PFSK-1 (cell line): ENCODE measurements at regions not wholly inside any gene's neighbourhood (a gene's known extent, or its start where the extent isn't known, plus 50 kb on each side); places are given as distances from the start of the nearest gene placed in this dataset.

Source experiments
- POLR2AphosphoS5 ChIP-seq: IDR thresholded peaks from 2 replicates; pipeline ENCODE4 v1.6.1; 2012; ENCODE audit warnings: low read depth, mild to moderate bottlenecking, control low read depth, low read length, moderate library complexity
- SIN3A ChIP-seq: IDR thresholded peaks from 2 replicates; pipeline ENCODE4 v1.6.1; 2012; ENCODE audit warnings: mild to moderate bottlenecking, low read length, moderate library complexity, borderline replicate concordance; ENCODE audit not compliant: insufficient read depth
- TAF1 ChIP-seq: IDR thresholded peaks from 2 replicates; pipeline ENCODE4 v1.6.1; 2012; ENCODE audit warnings: low read length, control low read depth, borderline replicate concordance; ENCODE audit not compliant: insufficient read depth
- TF ChIP-seq, protein P1 (sequence below), 2 experiments: IDR thresholded peaks; 2 replicates each; pipeline versions ENCODE4 v1.6.1 to v1.8.0; 2011 to 2012; ENCODE audit warnings: low read depth in 2 of 2, low read length in 2 of 2, control low read depth in 1 of 2, inconsistent platforms in 1 of 2, mild to moderate bottlenecking in 1 of 2, moderate library complexity in 1 of 2; ENCODE audit not compliant: insufficient read depth in 1 of 2

DNA sequence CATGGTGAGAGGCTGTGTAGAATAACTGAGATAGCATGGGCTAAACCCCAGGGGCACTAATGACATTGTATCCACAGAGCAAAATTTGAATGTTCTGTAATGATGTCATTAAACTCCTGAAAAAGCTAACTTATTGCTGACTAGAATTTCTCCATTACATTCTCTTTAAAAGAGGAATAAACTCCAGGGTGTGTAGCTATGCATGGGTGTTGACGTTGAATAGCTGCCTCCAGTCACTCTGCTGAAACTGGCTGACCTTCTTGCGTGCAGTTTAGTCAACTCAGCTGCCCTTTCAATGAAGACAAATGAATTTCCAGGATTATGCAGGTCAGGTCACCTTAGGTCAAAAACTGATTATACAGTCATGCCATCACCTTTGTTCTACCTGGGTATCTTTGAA is 617.5 kb upstream of the WWC1 start:
- no peak for TF ChIP-seq POLR2AphosphoS5
- no peak for TF ChIP-seq TAF1
- TF ChIP-seq, protein P1, sequence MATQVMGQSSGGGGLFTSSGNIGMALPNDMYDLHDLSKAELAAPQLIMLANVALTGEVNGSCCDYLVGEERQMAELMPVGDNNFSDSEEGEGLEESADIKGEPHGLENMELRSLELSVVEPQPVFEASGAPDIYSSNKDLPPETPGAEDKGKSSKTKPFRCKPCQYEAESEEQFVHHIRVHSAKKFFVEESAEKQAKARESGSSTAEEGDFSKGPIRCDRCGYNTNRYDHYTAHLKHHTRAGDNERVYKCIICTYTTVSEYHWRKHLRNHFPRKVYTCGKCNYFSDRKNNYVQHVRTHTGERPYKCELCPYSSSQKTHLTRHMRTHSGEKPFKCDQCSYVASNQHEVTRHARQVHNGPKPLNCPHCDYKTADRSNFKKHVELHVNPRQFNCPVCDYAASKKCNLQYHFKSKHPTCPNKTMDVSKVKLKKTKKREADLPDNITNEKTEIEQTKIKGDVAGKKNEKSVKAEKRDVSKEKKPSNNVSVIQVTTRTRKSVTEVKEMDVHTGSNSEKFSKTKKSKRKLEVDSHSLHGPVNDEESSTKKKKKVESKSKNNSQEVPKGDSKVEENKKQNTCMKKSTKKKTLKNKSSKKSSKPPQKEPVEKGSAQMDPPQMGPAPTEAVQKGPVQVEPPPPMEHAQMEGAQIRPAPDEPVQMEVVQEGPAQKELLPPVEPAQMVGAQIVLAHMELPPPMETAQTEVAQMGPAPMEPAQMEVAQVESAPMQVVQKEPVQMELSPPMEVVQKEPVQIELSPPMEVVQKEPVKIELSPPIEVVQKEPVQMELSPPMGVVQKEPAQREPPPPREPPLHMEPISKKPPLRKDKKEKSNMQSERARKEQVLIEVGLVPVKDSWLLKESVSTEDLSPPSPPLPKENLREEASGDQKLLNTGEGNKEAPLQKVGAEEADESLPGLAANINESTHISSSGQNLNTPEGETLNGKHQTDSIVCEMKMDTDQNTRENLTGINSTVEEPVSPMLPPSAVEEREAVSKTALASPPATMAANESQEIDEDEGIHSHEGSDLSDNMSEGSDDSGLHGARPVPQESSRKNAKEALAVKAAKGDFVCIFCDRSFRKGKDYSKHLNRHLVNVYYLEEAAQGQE (IDR thresholded peaks at IDR 0.05; ENCODE audit: insufficient read depth in 1 of 2, low read depth in 2 of 2, low read length in 2 of 2), result no peak
- no peak for TF ChIP-seq SIN3A
